ENCODE measurements at regions not wholly inside any gene's neighbourhood (a gene's known extent, or its start where the extent isn't known, plus 50 kb on each side); places are given as distances from the start of the nearest gene placed in this dataset.

GRCh38 chr2:190742431-190742830 is 93.5 kb downstream of the NAB1 start:
- no peaks in the 10 kb centered on the region for H3K4me1 ChIP-seq (ENCODE audit: insufficient read depth, low read length, poor library complexity, severe bottlenecking)
- H3K4me3 ChIP-seq (ENCODE audit: low read depth, low read length, poor library complexity, severe bottlenecking): no peak overlapping the region
- CTCF ChIA-PET: no interaction called here
- no peaks in the 10 kb centered on the region for H3K27me3 ChIP-seq (replicated peaks; ENCODE audit: insufficient read depth, low read depth, low read length, poor library complexity)
- POLR2A ChIA-PET (ENCODE audit: low non-redundant PET): no interaction called here
- no TSS peak for BruUV-seq (replicated peaks)
- H3K27ac ChIP-seq (ENCODE audit: low read depth, low read length, poor library complexity, severe bottlenecking): no peak overlapping the region
- no peaks in the 10 kb centered on the region for H3K9me3 ChIP-seq (ENCODE audit: low read depth, low read length, poor library complexity, severe bottlenecking)
- DNase-seq (ENCODE audit: low spot score): no peak
- no peaks in the 10 kb centered on the region for H3K36me3 ChIP-seq (ENCODE audit: insufficient read depth, low read length, poor library complexity, severe bottlenecking)
- intact Hi-C loops (cut with micrococcal nuclease; ENCODE audit: unreplicated experiment): no loop called here
- no peak for TF ChIP-seq CTCF (conservative IDR thresholded peaks at IDR 0.05; ENCODE audit: low read depth, low read length)
- no peak for TF ChIP-seq EZH2 (IDR thresholded peaks at IDR 0.05; ENCODE audit: borderline replicate concordance, low read depth, low read length, poor library complexity, severe bottlenecking)

DNA sequence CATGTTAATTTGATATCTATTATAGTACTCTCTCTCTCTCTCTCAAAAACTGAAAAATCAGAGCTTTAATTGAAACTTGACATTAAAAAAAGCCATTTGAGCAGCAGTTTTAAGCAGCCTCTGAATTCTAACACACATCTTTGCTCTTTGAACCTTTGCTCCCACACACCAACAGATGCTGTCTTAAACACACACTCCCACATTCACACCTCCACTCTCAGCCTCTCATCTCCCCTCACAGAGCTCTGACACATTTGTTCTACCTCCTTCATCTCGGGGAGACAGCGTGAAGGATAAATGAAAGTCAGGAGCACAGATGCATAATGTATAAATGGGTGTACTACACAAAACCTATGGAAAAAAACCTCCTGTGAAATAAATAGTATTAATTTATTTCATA is 95.2 kb downstream of the NAB1 start:
- H3K36me3 ChIP-seq (ENCODE audit: insufficient read depth, low read length, poor library complexity, severe bottlenecking): no peaks in the 10 kb centered on the region
- H3K27me3 ChIP-seq (replicated peaks; ENCODE audit: insufficient read depth, low read depth, low read length, poor library complexity): no peaks in the 10 kb centered on the region
- ChIA-PET CTCF (no interaction called here), POLR2A (ENCODE audit: low non-redundant PET) (no interaction called here)
- H3K9me3 ChIP-seq (ENCODE audit: low read depth, low read length, poor library complexity, severe bottlenecking): no peaks in the 10 kb centered on the region
- no TSS peak for BruUV-seq (replicated peaks)
- intact Hi-C loops (cut with micrococcal nuclease; ENCODE audit: unreplicated experiment): no loop called here
- no peak for TF ChIP-seq CTCF (conservative IDR thresholded peaks at IDR 0.05; ENCODE audit: low read depth, low read length)
- no peak for DNase-seq (ENCODE audit: low spot score)
- H3K4me1 ChIP-seq (ENCODE audit: insufficient read depth, low read length, poor library complexity, severe bottlenecking): no peaks in the 10 kb centered on the region
- no peak overlapping the region for H3K4me3 ChIP-seq (ENCODE audit: low read depth, low read length, poor library complexity, severe bottlenecking)
- no peak overlapping the region for H3K27ac ChIP-seq (ENCODE audit: low read depth, low read length, poor library complexity, severe bottlenecking)

- Histone ChIP-seq H3K9me3 (ENCODE audit: low read depth, low read length, poor library complexity, severe bottlenecking) (no peaks in the 10 kb centered on the region), H3K27me3 (replicated peaks; ENCODE audit: insufficient read depth, low read depth, low read length, poor library complexity) (no peaks in the 10 kb centered on the region), H3K4me3 (ENCODE audit: low read depth, low read length, poor library complexity, severe bottlenecking) (no peak overlapping the region), H3K27ac (ENCODE audit: low read depth, low read length, poor library complexity, severe bottlenecking) (no peak overlapping the region), H3K36me3 (ENCODE audit: insufficient read depth, low read length, poor library complexity, severe bottlenecking) (no peaks in the 10 kb centered on the region), H3K4me1 (ENCODE audit: insufficient read depth, low read length, poor library complexity, severe bottlenecking) (no peaks in the 10 kb centered on the region)
- POLR2A ChIA-PET (ENCODE audit: low non-redundant PET): no interaction called here
- BruUV-seq (replicated peaks): no TSS peak
- TF ChIP-seq EZH2 (IDR thresholded peaks at IDR 0.05; ENCODE audit: borderline replicate concordance, low read depth, low read length, poor library complexity, severe bottlenecking): no peak
- TF ChIP-seq CTCF (conservative IDR thresholded peaks at IDR 0.05; ENCODE audit: low read depth, low read length): no peak
- intact Hi-C loops (cut with micrococcal nuclease; ENCODE audit: unreplicated experiment): no loop called here
- CTCF ChIA-PET: no interaction called here
- DNase-seq (ENCODE audit: low spot score): no peak
These were observed 98.3 kb downstream of the NAB1 start for GRCh38 chr2:190746971-190747761.
